Body of pancreas (tissue), 4 donors: ENCODE measurements at regions not wholly inside any gene's neighbourhood (a gene's known extent, or its start where the extent isn't known, plus 50 kb on each side); places are given as distances from the start of the nearest gene placed in this dataset.

Experiments
- CTCF ChIP-seq, 7 experiments: fragments of 450-650 bp in 4 of 7; fragments of 200-600 bp in 3 of 7; sonication (generic) in 3 of 7; IDR thresholded peaks; one replicate each; pipeline ENCODE4 v1.5.1; 2016 to 2019; ENCODE audit warnings: antibody characterized with exemption in 7 of 7
- POLR2A ChIP-seq, 3 donors: fragments of 450-650 bp; IDR thresholded peaks; one replicate each; pipeline ENCODE4 v1.6.1; 2016; ENCODE audit warnings: antibody characterized with exemption in 3 of 3, mild to moderate bottlenecking in 2 of 3

GRCh38 chr10:128915630-128916029, 551.4 kb upstream of the MGMT start:
- TF ChIP-seq CTCF (IDR thresholded peaks at IDR 0.05): no peak
- TF ChIP-seq POLR2A (IDR thresholded peaks at IDR 0.05): no peak
